ENCODE measurements at regions not wholly inside any gene's neighbourhood (a gene's known extent, or its start where the extent isn't known, plus 50 kb on each side); places are given as distances from the start of the nearest gene placed in this dataset.

- CTCF ChIA-PET: no interaction called here
- Histone ChIP-seq H3K27ac (ENCODE audit: low read length) (no peak overlapping the region), H3K4me3 (ENCODE audit: low read depth in 2 of 2, low read length in 2 of 2) (no peak overlapping the region), H3K9me3 (ENCODE audit: control insufficient read depth, insufficient read depth, low read depth, low read length) (no peaks in the 10 kb centered on the region), H3K27me3 (ENCODE audit: control insufficient read depth, insufficient read depth, low read length) (no peaks in the 10 kb centered on the region), H3K36me3 (ENCODE audit: control insufficient read depth, insufficient read depth, low read length) (no peaks in the 10 kb centered on the region), H3K4me1 (ENCODE audit: control insufficient read depth, insufficient read depth, low read length) (no peaks in the 10 kb centered on the region)
- no peak for DNase-seq (ENCODE audit: low read depth, low spot score)
- TF ChIP-seq POLR2AphosphoS5 (IDR thresholded peaks at IDR 0.05; ENCODE audit: low read depth, low read length) (no peak), TCF7L2 (IDR thresholded peaks at IDR 0.05; ENCODE audit: low read depth, low read length) (no peak), SIN3A (IDR thresholded peaks at IDR 0.05; ENCODE audit: borderline replicate concordance, insufficient read depth, low read depth, low read length) (no peak), REST (IDR thresholded peaks at IDR 0.05; ENCODE audit: insufficient read depth in 1 of 2, low read depth in 2 of 2, low read length in 1 of 2) (no peak), CTCF (IDR thresholded peaks at IDR 0.05) (no peak)
- no TSS peak for BruUV-seq (replicated peaks)
- ATAC-seq: no peak
- intact Hi-C loops (cut with micrococcal nuclease; ENCODE audit: unreplicated experiment) (no loop called here), in situ Hi-C loops (cut with HindIII; ENCODE audit: low pct_unique_long_range_greater_than_20kb, low sequenced_read_pairs) (no loop called here)
- POLR2A ChIA-PET: no interaction called here
Observed at GRCh38 chrX:122572461-122572860, 611.6 kb upstream of the GRIA3 start.

GRCh38 chrX:122579036-122579435 is 605.0 kb upstream of the GRIA3 start:
- CTCF ChIA-PET: no interaction called here

More at GRCh38 chrX:122579036-122579435, 605.0 kb upstream of the GRIA3 start:
- ATAC-seq: no peak
- Histone ChIP-seq H3K4me1 (ENCODE audit: control insufficient read depth, insufficient read depth, low read length) (no peaks in the 10 kb centered on the region), H3K36me3 (ENCODE audit: control insufficient read depth, insufficient read depth, low read length) (no peaks in the 10 kb centered on the region), H3K4me3 (ENCODE audit: low read depth in 2 of 2, low read length in 2 of 2) (no peak overlapping the region), H3K9me3 (ENCODE audit: control insufficient read depth, insufficient read depth, low read depth, low read length) (no peaks in the 10 kb centered on the region), H3K27ac (ENCODE audit: low read length) (no peak overlapping the region), H3K27me3 (ENCODE audit: control insufficient read depth, insufficient read depth, low read length) (no peaks in the 10 kb centered on the region)
- DNase-seq (ENCODE audit: low read depth, low spot score): no peak
- no TSS peak for BruUV-seq (replicated peaks)
- no peak for TF ChIP-seq TCF7L2 (IDR thresholded peaks at IDR 0.05; ENCODE audit: low read depth, low read length)
- TF ChIP-seq SIN3A (IDR thresholded peaks at IDR 0.05; ENCODE audit: borderline replicate concordance, insufficient read depth, low read depth, low read length): no peak
- no peak for TF ChIP-seq POLR2AphosphoS5 (IDR thresholded peaks at IDR 0.05; ENCODE audit: low read depth, low read length)
- no peak for TF ChIP-seq CTCF (IDR thresholded peaks at IDR 0.05)
- no peak for TF ChIP-seq REST (IDR thresholded peaks at IDR 0.05; ENCODE audit: insufficient read depth in 1 of 2, low read depth in 2 of 2, low read length in 1 of 2)
- in situ Hi-C loops (cut with HindIII; ENCODE audit: low pct_unique_long_range_greater_than_20kb, low sequenced_read_pairs) (no loop called here), intact Hi-C loops (cut with micrococcal nuclease; ENCODE audit: unreplicated experiment) (no loop called here)
- POLR2A ChIA-PET: no interaction called here

All from Panc1 (cell line).